ENCODE measurements at regions not wholly inside any gene's neighbourhood (a gene's known extent, or its start where the extent isn't known, plus 50 kb on each side); places are given as distances from the start of the nearest gene placed in this dataset.

GRCh38 chr10:117656385-117657367, 114.1 kb downstream of the EMX2 start:
- Histone ChIP-seq H3K9me3 (ENCODE audit: control insufficient read depth, insufficient read depth, low read length) (no peaks in the 10 kb centered on the region), H3K36me3 (ENCODE audit: control insufficient read depth, insufficient read depth, low read length) (no peaks in the 10 kb centered on the region), H3K4me3 (ENCODE audit: low read length) (no peak overlapping the region), H3K27me3 (ENCODE audit: control insufficient read depth, insufficient read depth, low read length) (no peaks in the 10 kb centered on the region), H3K27ac (ENCODE audit: low read length) (no peak overlapping the region), H3K4me1 (ENCODE audit: control insufficient read depth, insufficient read depth, low read length) (no peaks in the 10 kb centered on the region)
- WGBS (ENCODE audit: insufficient coverage, insufficient read length) = 100% methylated on average over 1 of the region's 7 CpGs
- DNase-seq (ENCODE audit: low read depth, low spot score) = no peak

- no CpG with 5 or more reads among the region's 2 CpGs for WGBS (ENCODE audit: insufficient coverage, insufficient read length)
- Histone ChIP-seq H3K9me3 (ENCODE audit: control insufficient read depth, insufficient read depth, low read length) (no peaks in the 10 kb centered on the region), H3K27ac (ENCODE audit: low read length) (no peak overlapping the region), H3K4me3 (ENCODE audit: low read length) (no peak overlapping the region), H3K27me3 (ENCODE audit: control insufficient read depth, insufficient read depth, low read length) (no peaks in the 10 kb centered on the region), H3K36me3 (ENCODE audit: control insufficient read depth, insufficient read depth, low read length) (no peaks in the 10 kb centered on the region), H3K4me1 (ENCODE audit: control insufficient read depth, insufficient read depth, low read length) (no peaks in the 10 kb centered on the region)
- no peak for DNase-seq (ENCODE audit: low read depth, low spot score)
Measured at GRCh38 chr10:117661316-117661715, 118.8 kb downstream of the EMX2 start.

- no peaks in the 10 kb centered on the region for H3K27me3 ChIP-seq (ENCODE audit: control insufficient read depth, insufficient read depth, low read length)
- no peak for DNase-seq (ENCODE audit: low read depth, low spot score)
- no peaks in the 10 kb centered on the region for H3K4me1 ChIP-seq (ENCODE audit: control insufficient read depth, insufficient read depth, low read length)
- no peaks in the 10 kb centered on the region for H3K36me3 ChIP-seq (ENCODE audit: control insufficient read depth, insufficient read depth, low read length)
- no peak overlapping the region for H3K4me3 ChIP-seq (ENCODE audit: low read length)
- no peak overlapping the region for H3K27ac ChIP-seq (ENCODE audit: low read length)
- no CpG with 5 or more reads among the region's 2 CpGs for WGBS (ENCODE audit: insufficient coverage, insufficient read length)
- H3K9me3 ChIP-seq (ENCODE audit: control insufficient read depth, insufficient read depth, low read length) = no peaks in the 10 kb centered on the region
Measured at GRCh38 chr10:117662126-117662525, 119.6 kb downstream of the EMX2 start.

GRCh38 chr10:117662751-117663540, 120.4 kb downstream of the EMX2 start:
- no peak for DNase-seq (ENCODE audit: low read depth, low spot score)
- no peaks in the 10 kb centered on the region for H3K27me3 ChIP-seq (ENCODE audit: control insufficient read depth, insufficient read depth, low read length)
- WGBS (ENCODE audit: insufficient coverage, insufficient read length) = no CpG with 5 or more reads among the region's 7 CpGs
- H3K9me3 ChIP-seq (ENCODE audit: control insufficient read depth, insufficient read depth, low read length) = no peaks in the 10 kb centered on the region
- H3K36me3 ChIP-seq (ENCODE audit: control insufficient read depth, insufficient read depth, low read length) = no peaks in the 10 kb centered on the region
- no peak overlapping the region for H3K4me3 ChIP-seq (ENCODE audit: low read length)
- no peak overlapping the region for H3K27ac ChIP-seq (ENCODE audit: low read length)
- H3K4me1 ChIP-seq (ENCODE audit: control insufficient read depth, insufficient read depth, low read length) = no peaks in the 10 kb centered on the region

- Histone ChIP-seq H3K27ac (ENCODE audit: low read length) (no peak overlapping the region), H3K27me3 (ENCODE audit: control insufficient read depth, insufficient read depth, low read length) (no peaks in the 10 kb centered on the region), H3K9me3 (ENCODE audit: control insufficient read depth, insufficient read depth, low read length) (no peaks in the 10 kb centered on the region), H3K36me3 (ENCODE audit: control insufficient read depth, insufficient read depth, low read length) (no peaks in the 10 kb centered on the region), H3K4me1 (ENCODE audit: control insufficient read depth, insufficient read depth, low read length) (no peaks in the 10 kb centered on the region), H3K4me3 (ENCODE audit: low read length) (no peak overlapping the region)
- no peak for DNase-seq (ENCODE audit: low read depth, low spot score)
- WGBS (ENCODE audit: insufficient coverage, insufficient read length) = no CpG with 5 or more reads among the region's 2 CpGs
Measured at GRCh38 chr10:117663750-117664149, 121.2 kb downstream of the EMX2 start.

GRCh38 chr10:117664288-117664687, 121.7 kb downstream of the EMX2 start:
- H3K27me3 ChIP-seq (ENCODE audit: control insufficient read depth, insufficient read depth, low read length) = no peaks in the 10 kb centered on the region
- no peak overlapping the region for H3K4me3 ChIP-seq (ENCODE audit: low read length)
- no peak for DNase-seq (ENCODE audit: low read depth, low spot score)
- no peaks in the 10 kb centered on the region for H3K9me3 ChIP-seq (ENCODE audit: control insufficient read depth, insufficient read depth, low read length)
- WGBS (ENCODE audit: insufficient coverage, insufficient read length) = no CpG with 5 or more reads among the region's 5 CpGs
- H3K36me3 ChIP-seq (ENCODE audit: control insufficient read depth, insufficient read depth, low read length) = no peaks in the 10 kb centered on the region
- H3K4me1 ChIP-seq (ENCODE audit: control insufficient read depth, insufficient read depth, low read length) = no peaks in the 10 kb centered on the region
- H3K27ac ChIP-seq (ENCODE audit: low read length) = no peak overlapping the region

GRCh38 chr10:117666166-117666565, 123.6 kb downstream of the EMX2 start:
- no peaks in the 10 kb centered on the region for H3K4me1 ChIP-seq (ENCODE audit: control insufficient read depth, insufficient read depth, low read length)
- no peak for DNase-seq (ENCODE audit: low read depth, low spot score)
- WGBS (ENCODE audit: insufficient coverage, insufficient read length) = no CpG with 5 or more reads among the region's 5 CpGs
- H3K9me3 ChIP-seq (ENCODE audit: control insufficient read depth, insufficient read depth, low read length) = no peaks in the 10 kb centered on the region
- no peaks in the 10 kb centered on the region for H3K27me3 ChIP-seq (ENCODE audit: control insufficient read depth, insufficient read depth, low read length)
- no peak overlapping the region for H3K4me3 ChIP-seq (ENCODE audit: low read length)
- no peak overlapping the region for H3K27ac ChIP-seq (ENCODE audit: low read length)
- H3K36me3 ChIP-seq (ENCODE audit: control insufficient read depth, insufficient read depth, low read length) = no peaks in the 10 kb centered on the region

GRCh38 chr10:117666965-117667364, 124.4 kb downstream of the EMX2 start:
- Histone ChIP-seq H3K9me3 (ENCODE audit: control insufficient read depth, insufficient read depth, low read length) (no peaks in the 10 kb centered on the region), H3K27ac (ENCODE audit: low read length) (no peak overlapping the region), H3K4me1 (ENCODE audit: control insufficient read depth, insufficient read depth, low read length) (no peaks in the 10 kb centered on the region), H3K36me3 (ENCODE audit: control insufficient read depth, insufficient read depth, low read length) (no peaks in the 10 kb centered on the region), H3K27me3 (ENCODE audit: control insufficient read depth, insufficient read depth, low read length) (no peaks in the 10 kb centered on the region), H3K4me3 (ENCODE audit: low read length) (no peak overlapping the region)
- DNase-seq (ENCODE audit: low read depth, low spot score) = no peak
- WGBS (ENCODE audit: insufficient coverage, insufficient read length) = no CpG with 5 or more reads among the region's 2 CpGs

GRCh38 chr10:117667831-117668230, 125.3 kb downstream of the EMX2 start:
- WGBS (ENCODE audit: insufficient coverage, insufficient read length) = no CpG with 5 or more reads among the region's 6 CpGs
- no peak for DNase-seq (ENCODE audit: low read depth, low spot score)
- no peak overlapping the region for H3K4me3 ChIP-seq (ENCODE audit: low read length)
- no peaks in the 10 kb centered on the region for H3K27me3 ChIP-seq (ENCODE audit: control insufficient read depth, insufficient read depth, low read length)
- H3K4me1 ChIP-seq (ENCODE audit: control insufficient read depth, insufficient read depth, low read length) = no peaks in the 10 kb centered on the region
- no peaks in the 10 kb centered on the region for H3K9me3 ChIP-seq (ENCODE audit: control insufficient read depth, insufficient read depth, low read length)
- H3K27ac ChIP-seq (ENCODE audit: low read length) = no peak overlapping the region
- H3K36me3 ChIP-seq (ENCODE audit: control insufficient read depth, insufficient read depth, low read length) = no peaks in the 10 kb centered on the region

- H3K36me3 ChIP-seq (ENCODE audit: control insufficient read depth, insufficient read depth, low read length) = no peaks in the 10 kb centered on the region
Measured at GRCh38 chr10:117668327-117669008, 125.9 kb downstream of the EMX2 start.

More at GRCh38 chr10:117668327-117669008, 125.9 kb downstream of the EMX2 start:
- Histone ChIP-seq H3K4me3 (ENCODE audit: low read length) (no peak overlapping the region), H3K27me3 (ENCODE audit: control insufficient read depth, insufficient read depth, low read length) (no peaks in the 10 kb centered on the region), H3K9me3 (ENCODE audit: control insufficient read depth, insufficient read depth, low read length) (no peaks in the 10 kb centered on the region), H3K27ac (ENCODE audit: low read length) (no peak overlapping the region), H3K4me1 (ENCODE audit: control insufficient read depth, insufficient read depth, low read length) (no peaks in the 10 kb centered on the region)
- no CpG with 5 or more reads among the region's 2 CpGs for WGBS (ENCODE audit: insufficient coverage, insufficient read length)
- no peak for DNase-seq (ENCODE audit: low read depth, low spot score)
